Endothelial cell of umbilical vein (primary cell): ENCODE measurements at regions not wholly inside any gene's neighbourhood (a gene's known extent, or its start where the extent isn't known, plus 50 kb on each side); places are given as distances from the start of the nearest gene placed in this dataset.

Source experiments
- BruUV-seq: library from RNA; stranded (reverse); fragments of 400-500 nt; replicated peaks from 2 replicates; lab custom pipeline; 2021; lab: Mats Ljungman, UMichigan
- CTCF ChIA-PET: fragments of 300-600, 350-600 bp; sonication (Branson Sonifier 250); formaldehyde crosslinking; loops from one replicate; lab custom pipeline; 2021; ENCODE audit warnings: antibody characterized with exemption, inconsistent platforms; lab: Charles Lee
- POLR2A ChIA-PET: fragments of 300-600, 350-600 bp; sonication (Branson Sonifier 250); formaldehyde crosslinking; loops from one replicate; lab custom pipeline; 2021; ENCODE audit warnings: antibody characterized with exemption, inconsistent platforms; lab: Charles Lee
- DNase-seq: peaks from one replicate; pipeline ENCODE4 v3.0.0-alpha.2; 2011; ENCODE audit warnings: low read depth, low spot score
- FAIRE-seq: peaks from 2 replicates; lab custom pipeline; 2011; peaks lifted over from hg19 to GRCh38; lab: Jason Lieb, UNC
- H2AFZ ChIP-seq: 2 replicates; pipeline ENCODE4 v1.6.0; 2012; ENCODE audit warnings: low read depth, low read length, control low read depth, inconsistent platforms
- H3K27ac ChIP-seq: 2 replicates; pipeline ENCODE4 v1.5.1; 2011; ENCODE audit warnings: low read depth, mild to moderate bottlenecking, control low read depth, low read length, moderate library complexity; ENCODE audit not compliant: insufficient read depth
- H3K27me3 ChIP-seq, 2 experiments: 2 replicates each; pipeline versions ENCODE4 v1.6.0 to v1.6.1; 2011; ENCODE audit warnings: low read length in 2 of 2, mixed read lengths in 1 of 2; ENCODE audit not compliant: control insufficient read depth in 2 of 2, insufficient read depth in 2 of 2
- H3K36me3 ChIP-seq, 2 experiments: 2 replicates in 1 of 2; 3 replicates in 1 of 2; pipeline ENCODE4 v1.5.1; 2011; ENCODE audit warnings: low read length in 2 of 2, mild to moderate bottlenecking in 1 of 2, moderate library complexity in 1 of 2; ENCODE audit not compliant: control insufficient read depth in 2 of 2, insufficient read depth in 2 of 2; ENCODE audit errors: extremely low read depth in 1 of 2
- H3K4me1 ChIP-seq: 3 replicates; pipeline ENCODE4 v1.5.1; 2011; ENCODE audit warnings: mild to moderate bottlenecking, low read length; ENCODE audit not compliant: control insufficient read depth, insufficient read depth; ENCODE audit errors: extremely low read depth
- H3K4me2 ChIP-seq: 2 replicates; pipeline ENCODE4 v1.6.1; 2011; ENCODE audit warnings: low read length, control low read depth, mixed read lengths; ENCODE audit not compliant: insufficient read depth
- H3K4me3 ChIP-seq, 3 experiments: fragments of 200-600 bp in 1 of 3; sonication (generic), shearing (Covaris generic) in 1 of 3; replicated peaks in 1 of 3; 2 replicates each; pipeline ENCODE4 v1.5.1; 2011 to 2016; ENCODE audit warnings: control low read depth in 3 of 3, low read length in 3 of 3, mild to moderate bottlenecking in 2 of 3, inconsistent platforms in 1 of 3, low read depth in 1 of 3, moderate library complexity in 1 of 3; ENCODE audit not compliant: insufficient read depth in 1 of 3
- H3K79me2 ChIP-seq: 2 replicates; pipeline ENCODE4 v1.6.0; 2012; ENCODE audit warnings: low read length, inconsistent platforms; ENCODE audit not compliant: control insufficient read depth, insufficient read depth
- H3K9ac ChIP-seq: replicated peaks from 2 replicates; pipeline ENCODE3; 2011; ENCODE audit warnings: low read length, control low read depth; ENCODE audit not compliant: insufficient read depth; ENCODE audit errors: extremely low read depth
- H3K9me1 ChIP-seq: replicated peaks from 3 replicates; pipeline ENCODE4 v1.6.0; 2011; ENCODE audit warnings: mild to moderate bottlenecking, low read length; ENCODE audit not compliant: control insufficient read depth, insufficient read depth; ENCODE audit errors: extremely low read depth
- H3K9me3 ChIP-seq: replicated peaks from 2 replicates; pipeline ENCODE4 v1.5.1; 2012; ENCODE audit warnings: low read length, inconsistent platforms; ENCODE audit not compliant: control insufficient read depth, insufficient read depth
- H4K20me1 ChIP-seq: replicated peaks from 2 replicates; pipeline ENCODE3; 2011; ENCODE audit warnings: mild to moderate bottlenecking, low read length; ENCODE audit not compliant: control insufficient read depth, insufficient read depth; ENCODE audit errors: extremely low read depth
- EZH2 ChIP-seq: IDR thresholded peaks from 2 replicates; pipeline ENCODE4 v1.6.1; 2012; ENCODE audit warnings: borderline replicate concordance, low read depth, mild to moderate bottlenecking, moderate library complexity, low read length, inconsistent platforms; ENCODE audit not compliant: severe bottlenecking
- FOS ChIP-seq: IDR thresholded peaks from 2 replicates; pipeline ENCODE4 v1.6.1; 2011; ENCODE audit warnings: mild to moderate bottlenecking, low read length, moderate library complexity, borderline replicate concordance; ENCODE audit not compliant: insufficient read depth
- GATA2 ChIP-seq: IDR thresholded peaks from 2 replicates; pipeline ENCODE4 v1.7.0; 2011; ENCODE audit warnings: low read depth, mild to moderate bottlenecking, moderate library complexity, mixed read lengths, low read length; ENCODE audit not compliant: insufficient read length, insufficient read depth
- JUN ChIP-seq: IDR thresholded peaks from 2 replicates; pipeline ENCODE4 v1.6.1; 2011; ENCODE audit warnings: borderline replicate concordance, low read depth; ENCODE audit not compliant: insufficient read length, insufficient read depth
- MYC ChIP-seq: IDR thresholded peaks from one replicate; pipeline ENCODE4 v1.6.1; 2011; ENCODE audit warnings: mild to moderate bottlenecking, low read depth, low read length
- POLR2A ChIP-seq: IDR thresholded peaks from 2 replicates; pipeline ENCODE4 v1.6.1; 2012; ENCODE audit warnings: low read depth, mild to moderate bottlenecking, control low read depth, low read length
- POLR2AphosphoS5 ChIP-seq: IDR thresholded peaks from 2 replicates; pipeline ENCODE4 v1.6.1; 2012; ENCODE audit warnings: low read depth, mild to moderate bottlenecking, control low read depth, low read length, moderate library complexity; ENCODE audit not compliant: insufficient read depth
- dilution Hi-C: fragments of 300-500 bp; cut with MboI; formaldehyde crosslinking; loops from one replicate; pipeline ENCODE4 v1.15.0; 2019; ENCODE audit warnings: low sequenced_read_pairs; ENCODE audit not compliant: extremely low pct_ligation_motif_present
- intact Hi-C: fragments of 100-400 bp; cut with micrococcal nuclease; formaldehyde crosslinking; loops from one replicate; pipeline ENCODE4 v1.10.0; 2022
- TF ChIP-seq, protein P1 (sequence below), 2 donors: IDR thresholded peaks; 1 replicate in 1 of 2; 2 replicates in 1 of 2; pipeline ENCODE4 v1.5.1; 2011; ENCODE audit warnings: low read length in 2 of 2, mild to moderate bottlenecking in 2 of 2, moderate library complexity in 2 of 2, control low read depth in 1 of 2, inconsistent platforms in 1 of 2, low read depth in 1 of 2; ENCODE audit not compliant: insufficient read depth in 1 of 2; ENCODE audit errors: extremely low read depth in 1 of 2

DNA sequence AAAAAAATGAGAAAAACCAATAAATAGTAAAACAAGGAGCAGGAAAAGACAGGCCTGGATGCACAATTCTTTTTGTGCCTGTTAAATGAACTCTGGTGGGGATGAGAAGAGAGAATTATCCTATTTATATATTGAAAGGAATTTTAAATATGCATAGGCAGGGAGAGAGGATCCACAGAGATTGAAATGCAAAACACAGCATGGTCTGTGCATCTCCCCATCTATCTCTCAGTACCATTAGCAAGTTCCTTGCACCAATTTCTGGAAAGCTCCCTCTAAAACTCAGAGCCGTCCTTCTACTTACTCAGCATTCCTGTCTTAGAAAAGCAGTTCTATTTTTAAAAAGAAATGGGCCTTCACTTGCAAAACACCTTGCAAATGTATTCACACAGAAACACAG, 502.3 kb upstream of the KLHL29 start:
- ChIA-PET POLR2A (no interaction called here), CTCF (no interaction called here)
- Histone ChIP-seq H3K9me3 (peaks cover 5% of the 10 kb centered on the region), H3K79me2 (no peaks in the 10 kb centered on the region), H2AFZ (no peak overlapping the region), H3K4me2 (no peak overlapping the region), H3K9me1 (no peaks in the 10 kb centered on the region), H3K4me1 (no peaks in the 10 kb centered on the region), H3K4me3 (no peak overlapping the region), H4K20me1 (no peaks in the 10 kb centered on the region), H3K27ac (no peak overlapping the region), H3K9ac (no peak overlapping the region), H3K27me3 (no peaks in the 10 kb centered on the region), H3K36me3 (no peaks in the 10 kb centered on the region)
- no peak for FAIRE-seq
- BruUV-seq = no TSS peak
- DNase-seq = no peak
- TF ChIP-seq FOS = no peak
- no peak for TF ChIP-seq POLR2A
- TF ChIP-seq EZH2 = no peak
- TF ChIP-seq JUN = no peak
- TF ChIP-seq MYC = no peak
- no peak for TF ChIP-seq GATA2
- TF ChIP-seq, protein P1, sequence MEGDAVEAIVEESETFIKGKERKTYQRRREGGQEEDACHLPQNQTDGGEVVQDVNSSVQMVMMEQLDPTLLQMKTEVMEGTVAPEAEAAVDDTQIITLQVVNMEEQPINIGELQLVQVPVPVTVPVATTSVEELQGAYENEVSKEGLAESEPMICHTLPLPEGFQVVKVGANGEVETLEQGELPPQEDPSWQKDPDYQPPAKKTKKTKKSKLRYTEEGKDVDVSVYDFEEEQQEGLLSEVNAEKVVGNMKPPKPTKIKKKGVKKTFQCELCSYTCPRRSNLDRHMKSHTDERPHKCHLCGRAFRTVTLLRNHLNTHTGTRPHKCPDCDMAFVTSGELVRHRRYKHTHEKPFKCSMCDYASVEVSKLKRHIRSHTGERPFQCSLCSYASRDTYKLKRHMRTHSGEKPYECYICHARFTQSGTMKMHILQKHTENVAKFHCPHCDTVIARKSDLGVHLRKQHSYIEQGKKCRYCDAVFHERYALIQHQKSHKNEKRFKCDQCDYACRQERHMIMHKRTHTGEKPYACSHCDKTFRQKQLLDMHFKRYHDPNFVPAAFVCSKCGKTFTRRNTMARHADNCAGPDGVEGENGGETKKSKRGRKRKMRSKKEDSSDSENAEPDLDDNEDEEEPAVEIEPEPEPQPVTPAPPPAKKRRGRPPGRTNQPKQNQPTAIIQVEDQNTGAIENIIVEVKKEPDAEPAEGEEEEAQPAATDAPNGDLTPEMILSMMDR (IDR thresholded peaks at IDR 0.05; ENCODE audit: extremely low read depth in 1 of 2, insufficient read depth in 1 of 2, low read depth in 1 of 2, low read length in 2 of 2) = no peak
- no peak for TF ChIP-seq POLR2AphosphoS5
- dilution Hi-C loops = no loop called here
- intact Hi-C loops = no loop called here
